22Rv1 (cell line): ENCODE measurements at regions not wholly inside any gene's neighbourhood (a gene's known extent, or its start where the extent isn't known, plus 50 kb on each side); places are given as distances from the start of the nearest gene placed in this dataset.

Source experiments
- H3K27ac ChIP-seq: fragments of 450-650 bp; 2 replicates; pipeline ENCODE4 v1.5.1; 2017
- ZFX ChIP-seq: fragments of 450-650 bp; IDR thresholded peaks from 2 replicates; pipeline ENCODE4 v1.6.1; 2017; ENCODE audit warnings: antibody characterized with exemption, borderline replicate concordance
- TF ChIP-seq, protein P1 (sequence below): fragments of 450-650 bp; IDR thresholded peaks from 2 replicates; pipeline ENCODE4 v1.5.1; 2017; ENCODE audit warnings: mild to moderate bottlenecking

DNA sequence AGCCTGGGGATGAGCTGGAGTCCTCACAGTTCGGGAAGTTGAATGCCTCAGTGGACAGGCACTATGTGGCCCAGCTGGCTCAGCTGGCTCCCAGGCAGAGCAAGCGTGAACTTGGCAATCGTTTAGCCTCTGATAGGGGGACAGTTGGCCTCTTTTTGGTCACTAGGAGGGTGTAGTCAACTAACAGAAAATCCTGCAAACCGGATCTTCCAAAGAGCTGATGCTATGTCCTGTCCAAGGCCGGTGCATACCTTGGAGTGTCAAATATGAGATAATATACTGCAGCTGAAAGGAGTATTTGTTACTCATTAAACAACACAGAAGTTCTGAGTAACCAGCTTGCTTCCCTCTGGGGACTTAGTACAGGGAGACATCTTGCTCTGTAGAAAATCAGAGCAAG is 126.2 kb upstream of the EXOC2 start:
- TF ChIP-seq, protein P1, sequence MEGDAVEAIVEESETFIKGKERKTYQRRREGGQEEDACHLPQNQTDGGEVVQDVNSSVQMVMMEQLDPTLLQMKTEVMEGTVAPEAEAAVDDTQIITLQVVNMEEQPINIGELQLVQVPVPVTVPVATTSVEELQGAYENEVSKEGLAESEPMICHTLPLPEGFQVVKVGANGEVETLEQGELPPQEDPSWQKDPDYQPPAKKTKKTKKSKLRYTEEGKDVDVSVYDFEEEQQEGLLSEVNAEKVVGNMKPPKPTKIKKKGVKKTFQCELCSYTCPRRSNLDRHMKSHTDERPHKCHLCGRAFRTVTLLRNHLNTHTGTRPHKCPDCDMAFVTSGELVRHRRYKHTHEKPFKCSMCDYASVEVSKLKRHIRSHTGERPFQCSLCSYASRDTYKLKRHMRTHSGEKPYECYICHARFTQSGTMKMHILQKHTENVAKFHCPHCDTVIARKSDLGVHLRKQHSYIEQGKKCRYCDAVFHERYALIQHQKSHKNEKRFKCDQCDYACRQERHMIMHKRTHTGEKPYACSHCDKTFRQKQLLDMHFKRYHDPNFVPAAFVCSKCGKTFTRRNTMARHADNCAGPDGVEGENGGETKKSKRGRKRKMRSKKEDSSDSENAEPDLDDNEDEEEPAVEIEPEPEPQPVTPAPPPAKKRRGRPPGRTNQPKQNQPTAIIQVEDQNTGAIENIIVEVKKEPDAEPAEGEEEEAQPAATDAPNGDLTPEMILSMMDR, result no peak
- TF ChIP-seq ZFX, result no peak
- no peak overlapping the region for H3K27ac ChIP-seq

DNA sequence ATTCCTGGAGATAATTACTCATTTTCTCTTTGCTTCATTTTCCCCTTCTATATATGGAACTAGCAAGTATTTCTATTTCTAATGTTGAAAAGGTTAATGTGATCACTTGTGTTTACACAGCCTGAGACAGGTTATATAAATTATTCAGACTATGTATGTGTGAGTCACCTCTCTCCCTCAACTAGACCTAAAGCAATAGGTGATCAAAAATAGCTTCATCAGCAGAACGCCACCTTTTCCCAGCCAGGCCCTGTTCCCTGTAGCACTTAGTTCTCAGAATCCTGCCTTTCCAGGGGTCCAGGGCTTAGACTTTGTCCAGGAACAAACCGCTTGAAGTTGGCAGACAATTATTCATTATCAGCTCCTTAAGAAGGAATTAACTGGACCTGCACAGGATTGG is 125.3 kb upstream of the EXOC2 start:
- H3K27ac ChIP-seq, result no peak overlapping the region
- TF ChIP-seq, protein P1, result no peak
- no peak for TF ChIP-seq ZFX

DNA sequence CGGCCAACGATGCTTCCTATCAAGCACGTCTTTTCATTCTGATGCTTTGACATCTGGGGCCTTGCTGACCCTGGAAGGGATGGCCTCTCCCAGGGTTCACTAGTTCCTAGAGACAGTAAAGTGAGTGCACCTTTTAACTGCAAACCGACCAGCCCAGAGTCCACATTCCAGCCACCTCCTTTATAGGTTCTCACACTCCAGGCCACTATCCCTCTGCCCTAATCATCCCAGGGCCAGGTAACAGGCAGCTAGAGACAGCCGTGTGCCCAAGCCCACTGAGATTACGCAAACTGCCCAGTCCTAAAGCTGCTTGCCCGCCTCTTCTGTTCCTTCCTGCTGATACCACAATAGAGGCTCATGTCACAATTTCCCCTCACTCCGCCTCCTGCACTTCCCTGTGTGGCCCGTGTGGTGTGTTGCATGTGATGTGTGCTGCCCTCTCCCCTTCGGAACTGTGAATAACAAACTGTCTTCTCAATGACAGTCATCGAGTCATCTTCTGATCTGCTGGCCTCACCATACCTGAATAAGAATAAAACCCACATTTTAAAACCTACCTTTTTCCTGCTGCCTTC is 123.7 kb upstream of the EXOC2 start:
- no peak overlapping the region for H3K27ac ChIP-seq

DNA sequence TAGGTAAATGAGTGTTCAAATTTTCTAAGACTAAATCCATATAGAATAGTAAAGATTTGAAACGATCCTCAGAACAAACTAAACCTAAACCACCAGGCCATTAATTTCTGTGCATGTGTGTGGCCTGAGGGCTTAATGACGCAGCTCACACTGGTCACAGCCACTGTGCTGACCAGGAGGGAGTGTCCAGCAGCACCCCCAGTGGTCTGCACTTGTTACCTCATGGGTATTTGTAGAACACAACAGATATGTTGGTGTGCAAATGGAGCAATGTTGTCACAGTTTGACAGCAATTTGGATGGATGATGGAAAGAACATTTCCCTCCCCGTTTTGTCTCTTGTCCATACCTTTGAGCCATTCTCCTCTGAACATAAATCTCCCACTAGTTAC is 122.4 kb upstream of the EXOC2 start:
- TF ChIP-seq, protein P1, result no peak
- TF ChIP-seq ZFX, result no peak
- no peak overlapping the region for H3K27ac ChIP-seq

More for the DNA sequence above, 123.7 kb upstream of the EXOC2 start:
- TF ChIP-seq ZFX, result no peak
- TF ChIP-seq, protein P1, result no peak

DNA sequence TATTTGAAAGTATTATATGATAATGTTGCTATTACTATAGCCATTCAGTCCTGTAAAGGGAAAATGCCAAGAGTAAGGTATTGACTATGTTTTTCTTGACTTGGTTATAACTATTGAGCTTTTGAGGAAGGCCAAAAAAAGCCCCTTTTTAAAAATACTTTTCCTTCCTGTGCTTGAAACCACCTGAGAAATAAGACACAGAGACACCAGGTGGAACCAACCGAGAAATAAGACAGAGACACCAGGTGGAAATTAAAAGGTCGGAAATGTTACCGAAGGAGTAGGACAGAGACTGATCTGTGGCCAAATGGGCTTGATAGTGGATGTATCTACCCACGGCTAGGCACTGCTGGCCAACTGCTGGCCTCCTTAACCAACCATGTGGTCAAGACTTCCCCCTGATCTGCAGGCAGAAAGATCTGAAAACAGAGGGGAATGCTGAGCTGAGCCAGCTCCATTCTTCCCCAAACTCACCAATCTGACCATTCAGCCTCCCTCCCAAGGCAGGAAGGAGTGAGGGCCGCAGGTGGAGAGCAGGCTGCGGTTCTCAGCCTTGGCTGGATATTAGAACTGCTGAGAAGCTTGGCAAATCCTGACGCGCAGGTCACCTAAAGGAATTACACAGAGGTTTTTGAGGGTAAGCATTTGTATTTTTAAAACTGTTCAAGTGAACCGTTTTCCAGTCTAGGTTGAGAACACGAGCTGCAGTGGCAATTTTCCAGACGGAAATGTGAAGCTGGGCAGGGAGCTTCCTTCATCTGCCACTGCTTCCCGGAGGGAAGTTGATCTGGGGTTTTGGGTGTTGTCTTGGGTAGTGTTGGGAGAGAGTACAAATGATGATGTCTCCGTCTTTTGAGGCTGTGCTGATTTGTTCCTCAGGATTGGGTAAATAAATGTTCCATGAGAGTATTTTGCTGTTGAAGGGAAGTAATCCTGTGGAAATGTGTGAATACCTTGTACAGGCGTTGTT is 121.7 kb upstream of the EXOC2 start:
- TF ChIP-seq, protein P1, result no peak
- TF ChIP-seq ZFX, result no peak

DNA sequence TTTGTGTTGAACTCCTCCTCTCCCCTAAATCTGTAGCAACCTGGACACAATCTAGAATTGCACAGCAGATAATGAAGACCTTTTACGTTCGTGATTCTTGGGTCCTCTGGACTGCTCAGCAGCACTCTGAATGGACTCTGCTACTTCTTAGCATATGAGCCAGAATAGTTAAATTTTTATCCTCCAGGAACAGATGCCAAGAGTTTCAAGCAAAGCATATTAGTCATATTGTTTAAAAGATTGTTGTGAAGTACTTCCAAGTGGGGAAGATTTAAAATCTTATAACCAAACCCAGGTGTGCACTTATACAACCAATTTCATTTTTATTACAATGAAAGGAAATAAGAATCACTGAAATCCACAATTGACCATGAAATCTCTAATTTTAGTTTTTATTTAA is 118.9 kb upstream of the EXOC2 start:
- TF ChIP-seq, protein P1, result no peak
- no peak for TF ChIP-seq ZFX
- no peak overlapping the region for H3K27ac ChIP-seq

More for the DNA sequence above, 121.7 kb upstream of the EXOC2 start:
- no peak overlapping the region for H3K27ac ChIP-seq

DNA sequence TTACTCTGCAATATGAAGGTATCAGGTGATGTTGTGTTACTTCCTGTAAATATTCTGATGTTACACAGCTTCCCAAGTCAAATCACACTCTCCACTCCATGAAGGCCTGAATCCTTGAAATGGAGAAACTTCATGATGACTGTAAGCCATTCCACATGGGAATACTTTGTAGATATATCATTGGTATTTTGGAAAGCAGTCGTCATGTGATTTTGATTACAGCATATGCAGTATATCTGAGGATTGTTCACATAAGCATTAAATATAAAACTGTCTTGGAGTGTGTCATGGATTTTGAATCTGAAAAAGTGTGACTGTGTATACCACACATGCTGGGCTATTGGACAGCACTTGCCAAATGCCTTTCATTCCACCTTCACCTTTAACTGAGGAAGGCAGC is 118.3 kb upstream of the EXOC2 start:
- H3K27ac ChIP-seq, result no peak overlapping the region
- TF ChIP-seq ZFX, result no peak
- TF ChIP-seq, protein P1, result no peak
